Right lobe of liver (tissue), 4 donors: ENCODE measurements at regions not wholly inside any gene's neighbourhood (a gene's known extent, or its start where the extent isn't known, plus 50 kb on each side); places are given as distances from the start of the nearest gene placed in this dataset.

ENCODE experiments used
- POLR2A ChIP-seq: fragments of 450-650 bp; IDR thresholded peaks from one replicate; pipeline ENCODE4 v1.6.1; 2017; ENCODE audit warnings: antibody characterized with exemption, mild to moderate bottlenecking
- TF ChIP-seq, protein P1 (sequence below), 4 donors: fragments of 200-600 bp in 3 of 4; fragments of 450-650 bp in 1 of 4; IDR thresholded peaks; one replicate each; pipeline versions ENCODE4 v1.5.1 to v1.8.0; 2016 to 2022; ENCODE audit warnings: antibody characterized with exemption in 4 of 4, mild to moderate bottlenecking in 2 of 4
- donor health status: DM: no; HTN: no; CAD: no.
- donor health status: DM: no; HTN: no; CAD: no.
- donor health status: DM: no; HTN: yes; CAD: no.

DNA sequence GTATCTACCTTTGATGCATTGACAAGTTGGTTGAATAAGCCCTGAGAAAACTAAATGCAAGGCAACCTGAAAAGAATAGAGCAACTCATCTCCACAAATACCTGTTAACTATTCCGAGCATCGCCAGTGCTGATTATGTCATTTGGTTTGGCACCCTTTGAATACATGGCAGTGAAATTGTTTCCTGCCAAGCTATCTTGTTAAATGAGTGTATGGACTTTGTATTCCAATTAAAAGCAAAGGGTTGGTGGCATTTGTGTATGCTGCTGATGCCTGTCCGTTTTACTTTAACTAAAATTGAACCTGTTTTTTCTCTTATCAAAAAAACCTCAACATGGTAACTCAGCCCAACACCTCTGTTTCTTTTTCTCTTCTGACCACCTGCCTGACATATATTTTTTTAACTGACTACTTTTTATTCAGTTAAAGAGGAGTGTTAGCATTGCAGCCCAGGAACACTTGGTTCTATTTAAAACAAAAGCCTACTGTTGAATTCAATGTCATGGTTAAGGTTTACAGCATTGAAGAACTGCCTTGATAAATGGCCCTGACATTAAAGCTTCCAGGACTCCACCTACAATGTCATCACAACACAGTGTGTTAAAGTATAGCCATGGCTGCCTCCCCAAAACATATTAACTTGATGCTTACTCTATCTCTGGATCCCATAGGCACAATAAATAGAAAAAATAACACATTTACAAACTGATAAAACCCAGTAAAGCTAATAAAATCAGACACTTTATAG lies 838.3 kb upstream of the NOVA1 start:
- TF ChIP-seq, protein P1, sequence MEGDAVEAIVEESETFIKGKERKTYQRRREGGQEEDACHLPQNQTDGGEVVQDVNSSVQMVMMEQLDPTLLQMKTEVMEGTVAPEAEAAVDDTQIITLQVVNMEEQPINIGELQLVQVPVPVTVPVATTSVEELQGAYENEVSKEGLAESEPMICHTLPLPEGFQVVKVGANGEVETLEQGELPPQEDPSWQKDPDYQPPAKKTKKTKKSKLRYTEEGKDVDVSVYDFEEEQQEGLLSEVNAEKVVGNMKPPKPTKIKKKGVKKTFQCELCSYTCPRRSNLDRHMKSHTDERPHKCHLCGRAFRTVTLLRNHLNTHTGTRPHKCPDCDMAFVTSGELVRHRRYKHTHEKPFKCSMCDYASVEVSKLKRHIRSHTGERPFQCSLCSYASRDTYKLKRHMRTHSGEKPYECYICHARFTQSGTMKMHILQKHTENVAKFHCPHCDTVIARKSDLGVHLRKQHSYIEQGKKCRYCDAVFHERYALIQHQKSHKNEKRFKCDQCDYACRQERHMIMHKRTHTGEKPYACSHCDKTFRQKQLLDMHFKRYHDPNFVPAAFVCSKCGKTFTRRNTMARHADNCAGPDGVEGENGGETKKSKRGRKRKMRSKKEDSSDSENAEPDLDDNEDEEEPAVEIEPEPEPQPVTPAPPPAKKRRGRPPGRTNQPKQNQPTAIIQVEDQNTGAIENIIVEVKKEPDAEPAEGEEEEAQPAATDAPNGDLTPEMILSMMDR (IDR thresholded peaks at IDR 0.05): no peak
- no peak for TF ChIP-seq POLR2A
